ENCODE measurements at regions not wholly inside any gene's neighbourhood (a gene's known extent, or its start where the extent isn't known, plus 50 kb on each side); places are given as distances from the start of the nearest gene placed in this dataset.

DNA sequence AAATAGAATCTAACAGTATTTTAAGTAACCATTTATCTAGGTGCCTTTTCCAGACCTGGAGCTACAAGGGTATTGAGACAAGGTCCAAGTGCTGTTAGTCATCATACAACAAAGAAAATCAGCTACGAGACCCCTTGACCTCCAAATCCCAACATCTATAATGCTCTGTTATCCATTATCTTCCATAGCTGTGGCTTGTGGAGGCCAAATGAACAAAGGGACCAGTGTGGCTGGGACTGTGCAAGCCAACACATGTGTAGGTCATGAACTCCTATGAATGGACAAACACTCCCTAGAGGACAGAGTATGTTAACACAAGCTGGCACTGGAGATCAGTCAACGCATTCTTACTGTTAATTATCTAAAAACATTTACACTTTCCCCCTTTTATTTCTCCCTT, 374.5 kb downstream of the EMP1 start:
- no peak for DNase-seq
- no peak overlapping the region for H3K27ac ChIP-seq
- no peaks in the 10 kb centered on the region for H3K36me3 ChIP-seq (replicated peaks in 1 of 2)
- no peak overlapping the region for H3K4me3 ChIP-seq
- H3K27me3 ChIP-seq: no peaks in the 10 kb centered on the region
- TF ChIP-seq, protein P1, sequence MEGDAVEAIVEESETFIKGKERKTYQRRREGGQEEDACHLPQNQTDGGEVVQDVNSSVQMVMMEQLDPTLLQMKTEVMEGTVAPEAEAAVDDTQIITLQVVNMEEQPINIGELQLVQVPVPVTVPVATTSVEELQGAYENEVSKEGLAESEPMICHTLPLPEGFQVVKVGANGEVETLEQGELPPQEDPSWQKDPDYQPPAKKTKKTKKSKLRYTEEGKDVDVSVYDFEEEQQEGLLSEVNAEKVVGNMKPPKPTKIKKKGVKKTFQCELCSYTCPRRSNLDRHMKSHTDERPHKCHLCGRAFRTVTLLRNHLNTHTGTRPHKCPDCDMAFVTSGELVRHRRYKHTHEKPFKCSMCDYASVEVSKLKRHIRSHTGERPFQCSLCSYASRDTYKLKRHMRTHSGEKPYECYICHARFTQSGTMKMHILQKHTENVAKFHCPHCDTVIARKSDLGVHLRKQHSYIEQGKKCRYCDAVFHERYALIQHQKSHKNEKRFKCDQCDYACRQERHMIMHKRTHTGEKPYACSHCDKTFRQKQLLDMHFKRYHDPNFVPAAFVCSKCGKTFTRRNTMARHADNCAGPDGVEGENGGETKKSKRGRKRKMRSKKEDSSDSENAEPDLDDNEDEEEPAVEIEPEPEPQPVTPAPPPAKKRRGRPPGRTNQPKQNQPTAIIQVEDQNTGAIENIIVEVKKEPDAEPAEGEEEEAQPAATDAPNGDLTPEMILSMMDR (IDR thresholded peaks at IDR 0.05): no peak
- no peak for TF ChIP-seq POLR2A (IDR thresholded peaks at IDR 0.05)
- intact Hi-C loops (cut with DNase I): no loop called here
- WGBS, 4 donors: 58 to 75% (median 67%) methylated on average over 2 of the region's 2 CpGs
- H3K9me3 ChIP-seq (replicated peaks in 1 of 3): no peaks in the 10 kb centered on the region
- H3K4me1 ChIP-seq (replicated peaks in 1 of 2): no peaks in the 10 kb centered on the region

DNA sequence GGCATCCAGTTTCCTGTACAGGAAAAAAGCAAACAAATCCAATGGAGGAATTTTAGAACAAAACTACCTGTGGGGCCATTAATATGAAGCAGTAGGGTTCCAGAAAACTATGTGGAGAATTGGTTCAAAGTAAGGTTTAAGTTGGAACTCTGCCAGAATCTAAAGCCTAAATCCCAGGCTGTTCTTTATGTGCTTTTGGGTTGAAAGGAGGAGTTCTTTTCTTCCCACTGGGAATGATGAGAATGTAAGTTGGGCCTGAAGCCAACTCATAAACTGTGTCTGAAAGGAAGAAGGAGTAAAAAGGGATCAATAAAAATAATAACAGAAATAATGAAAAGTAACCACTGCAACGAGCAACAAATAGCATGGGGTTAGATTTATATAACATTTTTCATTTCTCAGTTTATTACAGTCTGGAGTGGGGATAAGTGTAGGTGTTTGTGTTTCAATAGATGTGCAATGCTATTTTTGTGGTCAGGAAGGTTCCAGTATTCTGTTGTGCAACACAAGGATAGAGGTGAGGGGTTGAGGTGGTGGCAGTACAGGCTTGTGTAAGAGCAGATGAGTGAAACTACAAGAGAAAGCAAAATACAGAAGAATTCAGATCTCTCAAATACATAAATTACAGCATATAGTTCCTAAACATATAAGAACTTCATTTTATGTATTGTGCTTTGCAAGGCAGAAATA, 373.6 kb downstream of the EMP1 start:
- intact Hi-C loops (cut with DNase I): no loop called here
- 49 to 73% (median 63%) methylated on average over 1 of the region's 1 CpG for WGBS, 4 donors
- no peaks in the 10 kb centered on the region for H3K36me3 ChIP-seq (replicated peaks in 1 of 2)
- no peak for TF ChIP-seq POLR2A (IDR thresholded peaks at IDR 0.05)
- TF ChIP-seq, protein P1 (IDR thresholded peaks at IDR 0.05): no peak
- H3K9me3 ChIP-seq (replicated peaks in 1 of 3): no peaks in the 10 kb centered on the region
- H3K27me3 ChIP-seq: no peaks in the 10 kb centered on the region
- no peak overlapping the region for H3K4me3 ChIP-seq
- H3K27ac ChIP-seq: no peak overlapping the region
- DNase-seq: no peak
- no peaks in the 10 kb centered on the region for H3K4me1 ChIP-seq (replicated peaks in 1 of 2)

DNA sequence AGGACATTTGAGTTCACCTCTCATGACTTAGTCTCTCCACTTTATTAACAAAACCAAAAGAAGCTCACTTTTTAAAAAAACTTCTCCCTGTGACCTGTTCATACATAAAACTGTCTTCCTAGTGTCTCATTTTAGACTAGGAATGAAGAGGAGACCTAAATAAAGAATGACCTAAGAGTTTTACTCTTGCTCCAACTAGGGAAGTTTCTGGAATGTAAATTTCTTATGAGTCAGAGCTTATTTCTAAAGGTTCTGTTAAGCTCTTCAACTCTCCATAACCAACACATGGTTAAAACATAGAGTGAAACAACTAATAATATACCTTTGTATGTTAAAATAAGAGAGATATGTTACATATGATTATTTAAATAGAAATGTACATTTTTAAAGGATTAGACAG, 369.8 kb downstream of the EMP1 start:
- intact Hi-C loops (cut with DNase I): no loop called here
- no peaks in the 10 kb centered on the region for H3K9me3 ChIP-seq (replicated peaks in 1 of 3)
- no peaks in the 10 kb centered on the region for H3K36me3 ChIP-seq (replicated peaks in 1 of 2)
- no peaks in the 10 kb centered on the region for H3K4me1 ChIP-seq (replicated peaks in 1 of 2)
- H3K27me3 ChIP-seq: no peaks in the 10 kb centered on the region
- no peak for DNase-seq
- no peak overlapping the region for H3K4me3 ChIP-seq
- no peak for TF ChIP-seq POLR2A (IDR thresholded peaks at IDR 0.05)
- TF ChIP-seq, protein P1 (IDR thresholded peaks at IDR 0.05): no peak
- H3K27ac ChIP-seq: no peak overlapping the region

DNA sequence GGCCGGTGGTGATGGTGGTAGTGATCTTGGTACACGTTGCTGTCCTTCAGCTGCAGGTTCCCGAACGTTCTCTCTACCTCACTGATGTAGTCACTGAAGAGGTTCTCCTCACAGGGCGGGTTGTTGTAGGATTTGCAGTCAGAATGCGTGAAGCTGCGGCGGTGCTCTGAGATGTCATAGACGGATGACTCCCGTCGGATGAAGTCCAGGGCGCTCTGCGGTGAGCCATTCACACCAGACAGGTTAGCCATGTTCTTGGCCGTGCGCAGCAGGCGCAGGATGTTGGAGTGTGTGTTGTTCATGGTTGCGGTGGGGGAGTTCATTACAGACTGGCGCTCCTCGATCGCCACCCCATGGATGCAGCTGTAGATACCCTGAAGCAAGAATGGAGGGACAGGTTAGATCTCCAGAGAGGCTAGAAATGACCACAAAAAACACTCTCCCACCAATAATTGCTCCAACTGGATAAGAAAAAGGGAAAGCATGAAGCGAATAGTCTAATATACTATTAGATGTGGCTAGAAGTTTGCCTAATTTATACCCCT, 367.8 kb downstream of the EMP1 start:
- H3K36me3 ChIP-seq (replicated peaks in 1 of 2): no peaks in the 10 kb centered on the region
- TF ChIP-seq, protein P1 (IDR thresholded peaks at IDR 0.05): no peak
- TF ChIP-seq POLR2A (IDR thresholded peaks at IDR 0.05): no peak
- no peaks in the 10 kb centered on the region for H3K9me3 ChIP-seq (replicated peaks in 1 of 3)
- 88 to 96% (median 93%) methylated on average over 18 to 21 of the region's 21 CpGs for whole genome bisulfite sequencing, 4 donors
- no peaks in the 10 kb centered on the region for H3K27me3 ChIP-seq
- intact Hi-C loops (cut with DNase I): no loop called here
- H3K4me3 ChIP-seq: no peak overlapping the region
- H3K27ac ChIP-seq: no peak overlapping the region
- H3K4me1 ChIP-seq (replicated peaks in 1 of 2): no peaks in the 10 kb centered on the region
- no peak for DNase-seq
